GM18507 (cell line): ENCODE measurements at regions not wholly inside any gene's neighbourhood (a gene's known extent, or its start where the extent isn't known, plus 50 kb on each side); places are given as distances from the start of the nearest gene placed in this dataset.
"Not testable (repeated sequence)": the region's sequence is repeated elsewhere in the genome, so short reads cannot be mapped to it uniquely, and the experiment has no call there.

ENCODE experiments used
- DNase-seq: peaks from one replicate; pipeline ENCODE4 v3.0.0; 2011; ENCODE audit warnings: low read depth; ENCODE audit not compliant: insufficient read length; ENCODE audit errors: extremely low spot score
- FAIRE-seq: peaks from 2 replicates; lab custom pipeline; 2011; peaks lifted over from hg19 to GRCh38; lab: Jason Lieb, UNC

DNA sequence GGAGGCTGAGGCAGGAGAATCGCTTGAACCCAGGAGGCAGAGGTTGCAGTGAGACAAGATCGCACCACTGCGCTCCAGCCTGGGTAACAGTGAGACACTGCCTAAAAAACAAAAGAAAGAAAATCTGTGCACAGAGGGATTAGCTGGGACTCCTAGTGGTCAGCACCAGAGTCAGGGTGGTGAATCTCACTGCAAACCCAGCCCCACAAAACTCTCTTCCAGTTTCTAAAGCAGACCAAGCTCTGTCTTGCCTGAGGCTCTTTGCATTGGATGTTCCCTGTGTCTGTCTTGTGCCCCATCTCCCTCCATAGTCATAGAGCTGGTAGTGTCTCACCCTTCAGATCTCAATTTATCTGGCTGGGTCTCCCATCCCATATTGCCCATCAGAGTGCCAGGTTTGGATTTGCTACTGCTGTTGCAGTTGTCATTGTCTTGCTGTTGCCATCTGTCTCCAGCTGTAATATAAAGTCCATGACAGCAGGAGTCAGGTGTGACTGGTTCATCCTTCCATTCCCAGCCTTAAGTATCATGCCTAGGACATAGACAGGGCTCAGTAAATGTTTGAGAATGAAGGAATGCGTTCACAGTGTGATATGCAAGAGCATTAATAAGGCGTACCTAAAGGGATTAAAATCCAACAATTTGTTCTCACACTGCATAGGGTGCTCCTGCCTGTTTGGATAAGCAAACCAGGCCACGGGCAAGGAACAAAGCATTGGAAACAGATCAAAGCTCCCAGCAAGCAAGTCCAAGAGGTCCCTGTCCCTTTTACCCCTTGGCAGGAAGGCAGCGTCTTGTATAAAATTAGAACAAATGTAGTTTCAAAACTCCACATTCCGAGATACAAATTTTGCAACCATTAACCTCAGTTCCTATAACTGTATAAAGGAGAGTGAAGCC lies 614.6 kb upstream of the CDH5 start:
- DNase-seq, result no peak
- no peak for FAIRE-seq

DNA sequence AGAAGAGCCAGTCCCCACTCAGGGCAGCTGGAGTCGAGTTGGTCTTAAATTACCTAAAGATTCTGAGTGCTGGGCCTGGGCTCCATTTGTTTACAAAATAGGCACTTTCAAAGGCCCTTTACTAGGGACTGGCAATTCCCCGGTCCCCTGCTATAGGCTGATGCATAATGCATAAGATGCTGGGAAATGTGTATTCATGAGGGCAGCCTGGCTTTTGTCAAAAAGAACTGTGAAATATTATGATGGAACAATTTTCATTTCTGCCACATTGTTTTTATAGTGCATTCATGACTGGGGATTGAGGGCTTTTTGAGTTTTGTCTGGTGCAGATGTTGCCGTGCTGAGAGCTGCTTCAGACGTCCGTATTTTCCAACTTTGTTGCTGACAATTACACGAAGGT lies 617.0 kb upstream of the CDH5 start:
- DNase-seq (no peak), FAIRE-seq (no peak)

DNA sequence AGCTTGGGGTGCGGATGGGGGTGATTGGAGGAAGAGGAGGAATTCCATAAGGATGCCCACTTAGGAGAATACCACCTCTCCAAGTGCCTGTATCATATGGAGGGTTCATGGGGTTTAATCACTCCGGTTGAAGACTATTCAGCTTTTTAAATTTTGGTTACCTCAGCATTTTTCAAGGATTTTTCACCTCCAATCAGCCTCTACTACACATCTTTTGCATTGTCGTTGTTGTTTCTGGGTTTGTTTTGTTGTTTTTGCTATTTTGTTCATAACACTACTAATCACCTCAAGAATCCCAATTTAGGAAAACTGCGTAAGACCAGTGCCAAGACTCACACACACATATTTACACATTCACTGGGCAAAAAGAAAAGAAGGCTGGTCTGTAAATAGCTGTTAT lies 619.5 kb upstream of the CDH5 start:
- FAIRE-seq (no peak), DNase-seq (no peak)

DNA sequence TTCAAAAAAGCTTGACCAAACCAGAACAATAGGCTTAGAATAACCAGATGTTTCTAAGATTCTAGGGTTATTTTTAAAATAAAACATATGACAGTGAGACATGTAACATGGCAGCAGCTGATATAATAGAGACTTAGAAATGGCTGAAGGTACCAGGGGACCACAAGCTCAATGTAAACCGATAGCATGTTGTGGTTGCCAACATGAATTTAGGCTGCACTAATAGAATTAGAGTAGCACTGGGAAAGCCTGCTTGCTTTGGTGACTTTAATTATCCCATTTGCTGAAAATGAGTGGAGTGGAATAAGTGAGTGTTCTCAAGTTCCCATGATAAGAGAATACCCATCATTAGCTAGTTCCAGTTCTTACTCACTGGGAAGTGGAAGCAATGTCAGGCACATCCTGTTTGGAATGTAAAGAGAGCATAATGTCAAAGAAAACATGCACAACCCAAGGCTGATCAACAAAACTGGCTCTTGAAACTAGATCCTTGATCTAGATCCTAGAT lies 621.2 kb upstream of the CDH5 start:
- no peak for FAIRE-seq
- no peak for DNase-seq

DNA sequence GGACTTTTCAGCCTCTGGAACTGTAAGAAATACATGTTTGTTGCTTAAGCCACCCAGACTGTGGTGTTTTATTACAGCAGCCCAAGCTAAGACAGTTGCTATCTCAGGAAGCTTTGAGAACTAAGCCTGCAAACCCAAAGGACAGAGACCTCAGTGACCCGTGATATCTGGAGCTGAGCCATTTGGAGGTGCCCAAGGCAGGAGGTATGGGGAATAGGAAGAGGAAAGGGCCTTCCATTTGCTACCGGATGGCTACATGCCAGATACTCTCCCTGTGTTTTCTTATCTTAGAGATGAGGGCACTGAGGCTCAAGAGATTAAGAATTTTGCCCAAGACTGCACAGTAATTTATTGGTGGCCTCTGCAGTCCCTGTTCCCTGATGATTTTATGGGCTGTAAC lies 622.1 kb upstream of the CDH5 start:
- no peak for DNase-seq
- FAIRE-seq, result no peak

DNA sequence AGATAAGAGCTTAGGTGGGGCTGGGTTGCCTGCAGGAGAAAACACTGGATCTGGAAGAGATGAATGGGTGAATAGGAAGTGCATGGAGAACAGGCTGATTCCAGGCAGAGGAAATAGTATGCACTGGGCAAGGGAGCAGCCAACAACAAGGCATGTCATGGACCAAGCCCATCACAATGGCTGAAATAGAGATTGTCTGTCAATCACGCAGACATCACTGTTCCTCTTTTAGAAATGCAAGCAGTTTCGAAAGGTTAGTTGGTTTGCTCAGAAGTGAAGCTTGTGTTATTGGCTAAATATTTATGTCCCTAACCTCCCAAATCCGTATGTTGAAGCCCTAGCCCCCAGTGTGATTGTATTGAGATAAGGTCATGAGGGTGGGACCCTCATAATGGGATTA lies 621.7 kb upstream of the CDH11 start:
- FAIRE-seq, result no peak
- no peak for DNase-seq

DNA sequence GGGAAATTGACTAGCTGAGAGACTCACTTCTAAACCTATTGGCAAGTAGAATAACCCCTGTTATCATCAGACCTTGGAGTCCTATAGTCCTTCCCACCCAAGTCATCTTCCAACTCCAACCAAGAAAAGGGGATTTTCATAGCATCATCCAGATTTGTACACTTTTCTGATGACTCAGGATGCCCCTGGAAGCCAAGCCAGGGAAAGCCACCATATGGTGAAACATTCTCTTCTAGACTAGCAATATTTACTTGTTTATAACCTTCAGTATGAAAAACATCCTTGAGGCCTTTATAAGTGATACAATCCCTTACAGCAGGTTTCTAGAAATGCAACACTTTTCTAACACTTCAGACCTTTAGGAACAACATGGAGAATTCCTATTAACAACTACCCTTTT lies 618.8 kb upstream of the CDH11 start:
- DNase-seq, result no peak
- FAIRE-seq, result no peak

DNA sequence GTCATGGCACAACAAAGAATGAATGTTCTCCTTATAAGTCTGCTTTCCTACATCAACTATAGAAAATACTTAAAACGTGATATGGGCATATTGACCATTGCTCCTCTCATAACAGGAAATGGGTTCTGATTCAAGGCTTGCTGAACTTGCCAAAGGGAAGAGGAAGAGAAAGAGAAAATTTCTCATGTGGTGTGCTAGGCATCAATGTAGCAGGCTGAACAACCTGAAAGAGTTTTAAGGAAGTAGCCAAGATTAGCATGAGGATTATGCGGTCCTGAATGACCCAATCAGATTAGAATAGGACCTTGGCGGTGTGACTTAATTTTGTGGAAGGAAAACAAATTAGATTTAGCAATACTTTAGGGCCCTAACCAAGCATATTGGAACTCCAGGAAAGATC lies 617.7 kb upstream of the CDH11 start:
- FAIRE-seq, result no peak

DNA sequence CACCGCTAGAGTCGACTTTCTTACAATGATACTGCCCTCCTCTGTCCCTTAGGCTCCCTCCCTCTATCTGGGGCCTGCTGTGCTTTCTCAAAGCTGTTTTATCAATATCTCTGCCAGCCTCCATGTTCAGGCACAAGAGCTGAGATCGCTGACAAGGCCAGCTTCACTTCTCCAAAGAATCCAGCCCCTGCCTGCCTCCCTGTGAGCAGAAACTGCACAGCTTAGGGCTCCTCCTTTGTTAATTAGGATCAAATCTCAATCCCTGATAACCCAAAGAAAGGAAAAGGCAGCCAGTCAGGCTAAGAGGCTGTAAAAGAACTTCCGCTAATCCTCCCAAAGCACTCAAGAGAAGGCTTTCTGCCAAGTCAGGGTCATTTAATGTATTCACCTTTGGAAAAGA lies 616.0 kb upstream of the CDH11 start:
- FAIRE-seq, result no peak
- no peak for DNase-seq

More for the DNA sequence above, 617.7 kb upstream of the CDH11 start:
- no peak for DNase-seq

DNA sequence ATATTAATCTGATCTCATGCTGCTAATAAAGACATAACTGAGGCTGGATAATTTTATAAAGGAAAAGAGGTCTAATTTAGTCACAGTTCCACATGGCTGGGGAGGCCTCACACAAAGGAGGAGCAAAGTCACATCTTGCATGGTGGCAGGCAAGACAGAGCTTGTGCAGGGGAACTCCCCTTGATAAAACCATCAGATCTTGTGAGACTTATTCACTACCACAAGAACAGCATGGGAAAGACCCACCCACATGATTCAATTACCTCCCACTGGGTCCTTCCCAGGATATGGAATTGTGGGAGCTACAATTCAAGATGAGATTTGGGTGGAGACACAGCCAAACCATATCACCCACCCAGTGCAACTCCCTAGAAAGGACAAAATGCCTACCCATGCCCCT lies 613.8 kb upstream of the CDH11 start:
- DNase-seq, FAIRE-seq: not testable (repeated sequence)

DNA sequence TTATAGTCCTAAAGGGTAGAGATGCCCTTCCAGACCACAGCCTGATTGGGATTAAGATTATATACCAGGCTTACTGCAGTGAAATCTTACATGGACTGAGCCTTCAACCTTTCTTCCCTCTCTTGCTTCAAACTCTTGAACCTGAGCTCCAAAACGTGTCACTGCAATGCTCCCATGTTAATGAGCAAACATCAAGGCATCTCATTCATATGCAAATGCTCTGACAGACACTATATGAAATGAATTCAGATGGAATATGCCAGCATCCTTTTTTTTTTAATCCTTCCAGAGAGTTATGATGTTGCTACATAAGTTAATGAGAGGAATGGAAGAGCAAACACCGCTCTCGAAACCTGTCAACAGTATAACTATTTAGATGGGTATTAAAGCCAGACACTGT lies 611.9 kb upstream of the CDH11 start:
- FAIRE-seq (no peak), DNase-seq (no peak)

DNA sequence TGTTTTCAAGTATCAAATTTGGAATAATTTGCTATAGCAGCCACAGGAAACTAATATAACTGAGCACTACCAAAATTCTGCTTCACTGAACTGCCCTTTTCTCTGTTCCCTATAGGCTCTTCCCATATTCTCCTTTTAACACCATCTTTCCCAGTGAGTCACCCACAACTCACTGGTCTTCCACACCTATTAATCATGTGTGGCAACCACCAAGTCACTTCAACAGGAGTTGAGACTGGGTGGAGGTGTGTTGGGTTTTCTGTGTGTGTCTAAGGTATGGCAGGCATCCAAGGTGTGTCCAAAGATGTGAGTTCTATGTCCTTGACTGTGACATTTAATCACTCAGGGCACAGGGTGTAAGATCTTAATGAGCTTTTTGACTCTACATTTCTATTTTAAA lies 610.0 kb upstream of the CDH11 start:
- FAIRE-seq (no peak), DNase-seq (no peak)

DNA sequence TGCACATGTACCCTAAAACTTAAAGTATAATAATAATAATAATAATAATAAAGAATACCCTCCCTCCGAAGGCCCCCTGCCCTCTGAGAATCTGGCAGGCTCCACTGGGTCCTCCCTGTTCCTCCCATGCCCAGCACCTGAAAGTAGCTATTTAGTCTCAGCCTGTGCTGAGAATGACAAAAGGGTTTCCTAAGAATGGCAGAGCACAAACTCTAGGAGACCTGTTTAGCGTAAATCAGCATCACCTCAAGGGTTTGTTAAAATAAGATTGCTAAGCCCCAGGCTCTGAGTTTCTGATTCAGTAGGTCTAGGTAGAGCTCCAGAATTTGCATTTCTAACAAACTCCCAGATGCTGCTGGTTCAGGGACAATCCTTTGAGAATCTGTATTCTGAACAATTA lies 606.8 kb upstream of the CDH11 start:
- DNase-seq (no peak), FAIRE-seq (no peak)

DNA sequence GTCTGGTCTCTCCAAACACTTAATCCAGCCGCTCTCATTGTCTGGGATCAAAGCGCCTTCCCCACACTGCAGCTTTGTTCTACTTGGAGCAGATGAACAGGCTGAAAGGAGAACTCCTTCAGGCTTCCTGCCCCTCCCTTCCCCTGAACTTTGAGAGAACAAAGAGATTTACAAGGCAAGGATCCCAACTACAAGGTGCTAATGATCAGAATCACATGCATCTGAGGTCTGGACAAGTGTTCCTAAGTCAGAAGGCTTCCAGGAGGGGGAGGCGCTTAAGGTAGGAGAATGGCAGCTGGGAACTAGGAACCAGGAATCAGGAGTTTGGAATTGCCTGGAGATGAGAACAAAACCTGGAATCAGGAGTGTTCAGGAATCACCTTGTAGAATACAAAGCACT lies 606.3 kb upstream of the CDH11 start:
- FAIRE-seq, result no peak
- no peak for DNase-seq

DNA sequence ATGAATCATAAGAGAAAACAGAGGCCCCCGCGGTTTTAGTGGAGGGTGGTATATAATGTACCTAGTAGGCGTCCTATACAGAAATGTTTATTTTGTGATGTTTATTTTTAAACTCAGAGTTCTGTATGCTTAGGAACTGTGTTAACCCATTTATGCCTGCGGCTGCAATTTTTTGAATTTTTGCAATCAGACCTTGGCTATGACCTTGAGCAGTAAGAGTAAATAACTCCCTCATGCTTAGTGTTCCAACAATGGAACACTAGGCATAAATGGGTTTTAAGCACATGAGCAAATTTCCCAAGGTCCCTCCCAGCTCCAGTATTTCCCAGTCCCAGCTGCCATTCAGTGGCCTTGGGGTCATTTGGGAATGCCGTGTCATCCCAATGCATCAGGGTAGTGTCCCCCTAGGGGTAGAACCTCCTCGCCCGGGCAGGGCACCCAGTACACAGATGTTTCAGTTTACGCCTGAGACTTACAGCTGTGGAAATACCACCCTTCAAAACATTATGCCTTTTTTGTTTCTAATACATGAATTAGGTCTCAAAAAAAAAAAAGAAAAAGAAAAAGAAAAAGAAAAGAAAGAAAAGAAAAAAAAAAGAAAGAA lies 605.8 kb upstream of the CDH11 start:
- DNase-seq, result no peak
- FAIRE-seq, result no peak

DNA sequence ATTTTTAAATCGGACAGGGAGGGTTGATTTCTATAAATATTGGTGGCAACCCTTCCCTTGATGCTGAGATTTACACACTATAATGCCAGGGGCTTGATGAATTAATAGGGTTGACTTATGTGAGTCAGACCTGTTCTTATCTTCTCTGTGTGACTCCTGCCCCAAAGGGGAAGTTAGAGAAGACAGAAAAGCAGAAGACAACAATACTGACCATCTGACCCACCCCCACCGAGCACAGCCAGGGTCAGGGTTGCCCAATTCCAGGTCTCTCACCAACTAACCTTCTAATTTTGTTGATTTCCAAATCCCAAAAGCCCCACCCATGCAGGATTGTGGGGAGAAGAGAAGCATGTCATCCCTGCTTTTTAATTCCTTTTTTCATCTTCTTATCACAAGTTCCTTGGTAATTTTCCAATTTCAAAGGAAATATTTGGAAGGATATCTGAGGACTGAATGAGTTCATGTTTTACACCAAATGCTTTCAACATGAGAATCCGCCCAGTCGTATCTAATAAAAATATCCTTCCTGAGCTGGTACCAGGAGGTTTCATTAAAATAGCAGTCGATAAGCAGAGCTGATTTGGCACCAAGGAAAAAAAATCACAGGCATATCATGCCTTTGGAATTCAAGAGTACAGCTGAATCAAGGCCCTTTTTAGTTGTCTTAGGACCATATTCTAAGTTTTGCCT lies 603.4 kb upstream of the CDH11 start:
- FAIRE-seq (no peak), DNase-seq (no peak)

DNA sequence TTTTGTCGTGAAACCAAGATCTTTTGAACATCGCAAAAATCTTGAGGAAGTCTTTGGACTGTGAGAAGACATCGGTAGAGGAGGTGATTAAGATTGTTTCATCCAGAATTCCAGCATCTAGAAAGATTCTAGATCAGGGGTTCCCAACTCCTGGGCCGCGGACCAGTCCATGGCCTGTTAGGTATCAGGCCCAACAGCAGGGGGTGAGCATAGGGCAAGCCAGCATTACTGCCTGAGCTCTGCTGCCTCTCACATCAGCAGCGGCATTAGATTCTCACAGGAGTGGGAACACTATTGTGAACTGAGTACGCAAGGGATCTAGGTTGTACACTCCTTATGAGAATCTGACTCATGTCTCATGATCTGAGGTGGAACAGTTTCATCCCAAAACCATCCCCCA lies 600.6 kb upstream of the CDH11 start:
- FAIRE-seq, result no peak
- DNase-seq, result no peak

DNA sequence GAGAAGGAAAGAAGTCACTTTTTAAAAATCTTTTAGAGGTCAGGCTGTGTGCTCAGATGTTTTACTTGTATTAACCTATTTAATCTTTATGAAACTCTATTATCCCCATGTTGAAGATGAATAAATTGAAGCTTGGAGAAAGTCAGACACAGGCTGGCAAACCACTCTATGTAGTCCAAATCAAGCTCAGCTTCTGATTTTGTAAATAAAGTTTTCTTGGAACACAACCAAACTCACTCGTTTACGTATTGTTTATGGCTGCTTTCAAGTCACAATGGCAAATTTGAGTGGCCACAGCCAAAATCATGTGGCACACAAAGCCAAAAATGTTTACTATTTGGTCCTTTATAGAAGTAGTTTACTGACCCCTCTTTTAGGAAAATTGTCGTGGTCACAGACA lies 596.0 kb upstream of the CDH11 start:
- no peak for DNase-seq
- no peak for FAIRE-seq

DNA sequence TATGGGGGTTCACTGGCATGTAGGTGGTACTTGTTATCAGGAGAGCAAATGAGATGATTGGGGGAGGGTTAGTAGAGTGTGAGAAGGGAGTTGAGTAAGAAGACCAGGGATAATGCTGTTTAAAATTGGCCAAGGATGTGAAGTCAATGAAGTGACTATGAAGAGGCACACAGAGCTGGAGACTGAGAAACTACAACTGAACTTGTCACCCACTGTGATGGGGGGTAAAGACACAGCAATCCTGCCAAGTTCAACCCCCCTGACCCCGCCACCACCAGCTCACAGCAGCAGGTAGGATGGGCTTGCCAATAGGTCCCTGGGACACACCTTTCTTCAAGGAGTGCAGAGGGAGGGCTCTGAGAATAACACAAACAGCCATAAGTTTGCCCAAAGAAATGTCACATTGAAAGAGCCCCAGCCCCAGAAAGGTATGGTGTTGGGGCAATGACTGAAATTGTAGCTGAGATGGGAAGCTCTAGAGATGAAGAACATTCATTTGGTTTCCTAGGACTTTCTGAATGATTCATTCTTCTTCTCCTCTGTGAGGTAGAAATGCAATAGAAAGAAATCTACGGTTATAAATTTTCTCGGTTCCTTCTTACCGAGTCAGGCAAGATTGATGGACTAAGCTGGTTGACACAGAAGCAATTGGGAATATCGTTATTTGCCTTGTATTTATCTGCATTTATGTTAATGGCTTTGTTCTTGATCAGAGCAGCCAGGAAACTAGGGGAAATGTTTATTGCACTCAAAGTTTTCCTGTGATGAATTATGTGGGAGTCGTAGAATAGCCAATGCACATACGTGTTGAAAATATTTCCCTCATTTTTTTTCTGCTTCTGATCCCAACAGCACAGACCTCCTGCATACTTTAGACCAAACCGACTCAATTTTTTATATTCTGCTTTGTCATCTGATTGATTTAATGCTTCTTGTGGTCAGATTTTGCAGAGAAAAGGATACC lies 595.2 kb upstream of the CDH11 start:
- DNase-seq (no peak), FAIRE-seq (no peak)
